ENCODE measurements at regions not wholly inside any gene's neighbourhood (a gene's known extent, or its start where the extent isn't known, plus 50 kb on each side); places are given as distances from the start of the nearest gene placed in this dataset.

GRCh38 chr4:72208421-72209075 lies 176.7 kb downstream of the NPFFR2 start:
- TF ChIP-seq CTCF (optimal IDR thresholded peaks at IDR 0.05 in 1 of 3, IDR thresholded peaks at IDR 0.05 in 1 of 3, conservative IDR thresholded peaks at IDR 0.05 in 1 of 3; ENCODE audit: extremely low read depth in 1 of 3, insufficient read depth in 2 of 3, low read length in 3 of 3) (no peak), EZH2 (IDR thresholded peaks at IDR 0.05; ENCODE audit: low read length) (no peak)

Measured in keratinocyte (primary cell).